Muscle of leg (tissue), 3 donors: ENCODE measurements at regions not wholly inside any gene's neighbourhood (a gene's known extent, or its start where the extent isn't known, plus 50 kb on each side); places are given as distances from the start of the nearest gene placed in this dataset.
A peak's percentile ranks its signal among the peaks of the same experiment; 100 is the strongest.

Experiments used
- DNase-seq: peaks from one replicate; pipeline ENCODE4 v3.0.0; 2013
- H3K27ac ChIP-seq: one replicate; pipeline ENCODE4 v1.5.1; 2013; ENCODE audit warnings: mild to moderate bottlenecking, low read length, control low read depth
- H3K27me3 ChIP-seq: one replicate; pipeline ENCODE4 v1.6.1; 2013; ENCODE audit warnings: low read length; ENCODE audit not compliant: control insufficient read depth, insufficient read depth
- H3K36me3 ChIP-seq: one replicate; pipeline ENCODE4 v1.6.1; 2013; ENCODE audit warnings: low read length; ENCODE audit not compliant: control insufficient read depth, insufficient read depth
- H3K4me1 ChIP-seq: one replicate; pipeline ENCODE4 v1.6.1; 2013; ENCODE audit warnings: low read length; ENCODE audit not compliant: control insufficient read depth, insufficient read depth
- H3K4me3 ChIP-seq: one replicate; pipeline ENCODE4 v1.5.1; 2013; ENCODE audit warnings: low read length, control low read depth
- H3K9me3 ChIP-seq: replicated peaks from 2 replicates; pipeline ENCODE4 v1.6.1; 2013; ENCODE audit warnings: low read depth, low read length; ENCODE audit not compliant: control insufficient read depth
- WGBS: methylation state at CpG from one replicate; pipeline ENCODE4 v1.1.5; 2013; ENCODE audit warnings: missing lambda C conversion rate; ENCODE audit not compliant: insufficient coverage; 5-methylcytosine and 5-hydroxymethylcytosine counted together

DNA sequence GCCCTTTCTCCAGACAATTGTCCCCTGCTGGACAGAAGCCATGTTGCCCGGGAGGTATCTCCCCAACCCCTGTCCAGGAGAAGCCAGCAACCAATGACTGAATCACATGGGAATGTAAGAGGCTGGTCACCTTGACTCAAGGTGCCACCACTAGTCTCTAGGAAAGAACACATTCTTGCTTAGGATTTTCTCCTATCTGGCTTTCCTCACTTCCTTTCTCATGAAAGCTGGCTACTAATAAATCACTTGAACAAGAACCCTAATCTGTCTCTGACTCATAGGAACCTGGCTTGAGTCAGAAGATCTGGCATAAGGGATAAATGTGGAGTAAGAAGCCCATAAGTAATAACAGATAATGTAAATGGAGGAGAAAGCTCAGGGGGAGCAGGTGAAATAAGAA is 101.4 kb upstream of the C11orf87 start:
- 57% methylated on average over 1 of the region's 1 CpG for WGBS
- H3K4me3 ChIP-seq, result no peak overlapping the region
- H3K36me3 ChIP-seq, result no peaks in the 10 kb centered on the region
- no peaks in the 10 kb centered on the region for H3K4me1 ChIP-seq
- no peak for DNase-seq
- H3K9me3 ChIP-seq, result no peaks in the 10 kb centered on the region
- no peak overlapping the region for H3K27ac ChIP-seq
- no peaks in the 10 kb centered on the region for H3K27me3 ChIP-seq

DNA sequence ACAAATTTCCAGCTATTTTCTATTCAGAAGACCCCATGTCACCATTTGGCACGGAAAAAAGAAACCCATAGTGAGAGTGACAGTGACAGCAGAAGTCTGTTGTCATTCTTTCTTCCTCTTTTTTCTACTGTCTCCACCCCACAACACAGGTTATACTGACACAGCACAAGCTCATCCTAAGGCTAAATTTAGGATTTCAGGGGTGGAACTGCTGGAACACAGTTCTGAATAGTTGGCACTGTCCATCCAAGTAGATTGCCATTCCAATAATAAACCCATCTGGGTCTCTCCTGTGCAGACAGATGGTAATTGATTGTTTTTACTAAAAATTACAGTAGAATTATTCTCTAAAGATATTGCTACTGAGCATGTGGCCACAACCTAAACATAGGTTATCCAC is 95.2 kb upstream of the C11orf87 start:
- Histone ChIP-seq H3K27ac (no peak overlapping the region), H3K27me3 (no peaks in the 10 kb centered on the region), H3K9me3 (no peaks in the 10 kb centered on the region), H3K4me1 (no peaks in the 10 kb centered on the region), H3K4me3 (no peak overlapping the region), H3K36me3 (no peaks in the 10 kb centered on the region)
- DNase-seq, result peak; percentile 7
- WGBS, result no CpG with 5 or more reads among the region's 1 CpG

DNA sequence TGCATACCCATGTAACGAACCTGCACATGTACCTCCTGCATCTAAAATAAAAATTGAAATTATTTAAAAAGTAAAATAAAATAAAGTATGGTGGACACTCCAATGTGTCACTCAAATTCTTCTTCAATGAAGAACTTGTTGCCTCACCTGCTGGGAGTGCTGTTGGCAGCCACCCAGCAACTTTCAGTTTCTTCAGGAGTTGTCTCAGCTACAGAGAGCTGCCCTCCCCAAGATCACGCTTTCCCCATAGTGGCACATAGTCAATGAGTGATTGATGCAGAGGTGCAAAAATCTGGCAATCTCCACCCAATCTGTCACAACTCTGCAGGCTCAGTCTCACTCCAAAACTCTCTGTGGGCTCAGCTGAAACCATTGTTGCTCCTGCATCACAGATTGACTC is 92.3 kb upstream of the C11orf87 start:
- 100% methylated on average over 1 of the region's 2 CpGs for WGBS
- no peak overlapping the region for H3K27ac ChIP-seq
- no peak for DNase-seq
- H3K9me3 ChIP-seq, result no peaks in the 10 kb centered on the region
- no peaks in the 10 kb centered on the region for H3K36me3 ChIP-seq
- no peaks in the 10 kb centered on the region for H3K4me1 ChIP-seq
- no peak overlapping the region for H3K4me3 ChIP-seq
- H3K27me3 ChIP-seq, result no peaks in the 10 kb centered on the region

DNA sequence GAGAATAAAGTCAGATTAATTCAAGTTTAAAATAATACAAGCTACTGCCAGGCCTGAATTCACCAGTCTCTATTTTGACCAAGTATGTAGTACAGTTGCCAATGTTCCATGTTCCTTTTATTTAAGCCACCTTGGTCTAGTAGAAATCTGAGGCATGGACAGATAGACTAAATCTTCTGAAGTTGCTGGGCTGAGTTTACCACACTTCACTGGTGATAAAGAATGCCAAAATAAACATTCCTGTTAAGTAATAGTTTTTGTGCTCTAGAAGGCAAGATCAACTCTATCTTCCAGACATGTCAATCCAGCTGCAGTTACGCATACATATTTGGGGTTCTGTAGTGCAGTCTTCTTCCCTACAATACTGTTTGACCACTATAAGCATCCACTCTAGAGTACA is 83.9 kb upstream of the C11orf87 start:
- H3K36me3 ChIP-seq, result no peaks in the 10 kb centered on the region
- peaks cover 2% of the 10 kb centered on the region for H3K9me3 ChIP-seq
- no peaks in the 10 kb centered on the region for H3K4me1 ChIP-seq
- DNase-seq, result no peak
- WGBS, result no CpG with 5 or more reads among the region's 1 CpG
- no peak overlapping the region for H3K27ac ChIP-seq
- no peak overlapping the region for H3K4me3 ChIP-seq
- no peaks in the 10 kb centered on the region for H3K27me3 ChIP-seq

DNA sequence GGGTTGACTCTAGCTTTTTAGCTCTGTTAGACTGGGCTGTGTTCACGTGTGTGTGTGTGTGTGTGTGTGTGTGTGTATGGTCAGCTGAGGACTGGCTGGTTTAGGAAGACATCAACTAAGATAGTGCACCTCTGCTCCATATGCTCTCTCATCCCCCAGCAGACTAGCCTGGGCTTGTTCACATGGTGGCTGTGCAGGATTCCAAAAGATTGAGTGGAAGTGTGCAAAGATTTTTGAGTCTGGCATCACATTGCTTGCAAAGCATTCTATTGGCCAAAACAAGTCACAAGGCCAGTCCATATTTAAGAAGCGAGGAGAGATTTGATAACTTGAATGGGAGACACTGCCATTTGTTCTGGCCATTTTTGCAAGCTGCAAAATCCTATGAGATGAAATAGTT is 79.7 kb upstream of the C11orf87 start:
- H3K9me3 ChIP-seq, result peaks cover 2% of the 10 kb centered on the region
- H3K4me3 ChIP-seq, result no peak overlapping the region
- H3K36me3 ChIP-seq, result no peaks in the 10 kb centered on the region
- no CpG with 5 or more reads among the region's 2 CpGs for WGBS
- H3K27ac ChIP-seq, result no peak overlapping the region
- no peaks in the 10 kb centered on the region for H3K4me1 ChIP-seq
- no peaks in the 10 kb centered on the region for H3K27me3 ChIP-seq
- no peak for DNase-seq

DNA sequence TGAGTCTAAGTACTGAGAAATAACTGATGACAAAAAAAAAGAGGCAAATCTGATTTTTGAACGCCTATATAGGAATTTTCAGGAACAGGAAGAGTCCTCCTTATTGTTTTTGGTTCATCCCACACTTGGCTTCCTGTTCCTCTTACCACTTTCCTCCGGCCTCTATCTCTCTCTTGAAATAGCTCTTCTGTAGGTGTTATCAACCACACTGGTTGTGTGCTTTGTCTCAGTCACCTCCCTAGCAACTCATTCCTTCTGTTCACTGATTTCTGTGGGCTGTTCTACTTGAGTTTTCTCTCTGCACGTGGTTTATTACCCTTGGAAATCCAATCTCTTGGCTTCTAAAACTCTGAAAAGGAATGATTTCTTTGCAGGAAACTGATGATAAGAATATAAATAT is 78.7 kb upstream of the C11orf87 start:
- WGBS, result 67% methylated on average over 1 of the region's 3 CpGs
- no peaks in the 10 kb centered on the region for H3K36me3 ChIP-seq
- H3K27ac ChIP-seq, result no peak overlapping the region
- no peaks in the 10 kb centered on the region for H3K27me3 ChIP-seq
- no peak overlapping the region for H3K4me3 ChIP-seq
- peaks cover 2% of the 10 kb centered on the region for H3K9me3 ChIP-seq
- DNase-seq, result no peak
- H3K4me1 ChIP-seq, result no peaks in the 10 kb centered on the region

DNA sequence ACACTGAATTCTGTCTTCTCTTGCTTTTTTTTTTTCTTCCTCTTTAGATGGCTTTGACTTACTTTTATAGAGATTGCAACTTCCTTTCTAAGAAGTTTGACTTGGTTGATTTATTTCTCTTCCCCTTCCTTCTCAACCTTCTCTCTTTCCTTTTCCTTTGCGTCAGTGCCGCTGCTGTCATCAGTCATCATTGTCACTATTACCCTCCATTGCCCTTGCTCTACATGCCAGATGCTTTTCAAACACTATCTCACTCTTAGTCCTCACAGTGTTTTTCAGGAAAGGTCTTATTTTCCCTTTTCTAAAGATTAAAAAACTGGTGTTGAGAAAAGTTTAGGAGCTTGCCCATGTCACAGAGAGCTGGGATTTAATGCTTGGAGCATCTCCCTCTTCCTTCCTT is 74.7 kb upstream of the C11orf87 start:
- Histone ChIP-seq H3K9me3 (no peaks in the 10 kb centered on the region), H3K27ac (no peak overlapping the region), H3K27me3 (no peaks in the 10 kb centered on the region), H3K36me3 (no peaks in the 10 kb centered on the region), H3K4me3 (no peak overlapping the region), H3K4me1 (no peaks in the 10 kb centered on the region)
- 71% methylated on average over 2 of the region's 2 CpGs for WGBS
- no peak for DNase-seq

DNA sequence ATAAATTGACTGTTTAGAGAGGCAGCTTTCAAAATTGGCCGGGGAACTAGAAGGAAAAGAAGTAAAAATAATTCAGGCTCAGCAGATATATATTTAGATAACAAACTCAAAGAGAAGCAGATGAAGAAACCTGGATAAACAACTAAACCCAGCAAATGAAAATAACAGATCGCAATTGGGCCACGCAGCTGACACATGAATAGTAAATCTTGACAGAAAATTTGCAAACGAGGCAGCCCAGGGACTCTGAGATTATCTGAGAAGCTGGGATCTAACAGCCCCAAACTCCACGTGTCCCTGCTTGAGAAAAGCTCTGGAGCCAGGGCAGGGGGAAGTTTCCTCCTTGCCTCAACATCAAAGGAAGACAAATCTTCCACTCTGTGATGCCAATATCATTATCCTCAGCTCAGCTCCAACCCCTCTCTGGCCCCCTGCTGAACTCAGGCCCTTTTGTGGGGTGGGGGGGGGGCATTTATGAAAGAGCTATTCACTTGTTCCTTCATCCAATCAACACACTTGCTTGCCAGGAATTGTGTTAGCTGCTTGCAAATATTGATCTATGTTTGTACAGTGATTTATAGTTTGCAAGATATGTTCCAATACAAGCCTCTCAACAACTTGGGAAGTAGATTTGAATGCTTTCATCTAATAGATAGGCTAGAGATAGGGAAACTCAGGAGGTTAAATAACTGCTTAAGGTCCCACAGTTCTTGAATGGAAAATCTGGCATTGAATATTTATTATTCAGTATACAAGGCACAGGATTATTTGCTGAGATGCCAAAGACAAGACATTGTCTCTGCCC is 72.5 kb upstream of the C11orf87 start:
- 44% methylated on average over 3 of the region's 5 CpGs for WGBS
- DNase-seq, result peak; percentile 42
- no peak overlapping the region for H3K27ac ChIP-seq

DNA sequence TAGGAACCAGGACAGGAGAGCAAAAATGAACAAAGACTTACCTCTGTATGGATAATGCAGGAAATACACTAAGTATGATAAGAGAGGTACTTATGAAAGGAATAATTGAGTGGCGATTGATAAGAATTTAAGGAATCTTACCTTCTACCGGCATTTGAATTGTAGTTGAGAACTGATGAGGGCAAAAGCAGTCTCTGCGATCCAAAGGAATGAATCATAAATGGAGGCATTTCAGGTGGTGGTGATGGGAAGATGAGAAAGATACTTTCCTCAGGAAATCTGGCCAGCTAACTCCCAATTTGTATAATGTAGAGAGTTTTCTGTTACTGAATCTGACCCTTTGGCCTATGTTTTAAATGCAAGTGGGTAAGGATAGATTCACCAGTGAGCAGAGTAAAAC is 71.9 kb upstream of the C11orf87 start:
- H3K4me3 ChIP-seq, result no peak overlapping the region
- DNase-seq, result no peak
- no peaks in the 10 kb centered on the region for H3K9me3 ChIP-seq
- no peaks in the 10 kb centered on the region for H3K4me1 ChIP-seq
- H3K36me3 ChIP-seq, result no peaks in the 10 kb centered on the region
- WGBS, result 83% methylated on average over 1 of the region's 3 CpGs
- H3K27ac ChIP-seq, result no peak overlapping the region
- no peaks in the 10 kb centered on the region for H3K27me3 ChIP-seq

More for the DNA sequence above, 72.5 kb upstream of the C11orf87 start:
- Histone ChIP-seq H3K36me3 (no peaks in the 10 kb centered on the region), H3K4me1 (no peaks in the 10 kb centered on the region), H3K4me3 (no peak overlapping the region), H3K27me3 (no peaks in the 10 kb centered on the region), H3K9me3 (no peaks in the 10 kb centered on the region)

DNA sequence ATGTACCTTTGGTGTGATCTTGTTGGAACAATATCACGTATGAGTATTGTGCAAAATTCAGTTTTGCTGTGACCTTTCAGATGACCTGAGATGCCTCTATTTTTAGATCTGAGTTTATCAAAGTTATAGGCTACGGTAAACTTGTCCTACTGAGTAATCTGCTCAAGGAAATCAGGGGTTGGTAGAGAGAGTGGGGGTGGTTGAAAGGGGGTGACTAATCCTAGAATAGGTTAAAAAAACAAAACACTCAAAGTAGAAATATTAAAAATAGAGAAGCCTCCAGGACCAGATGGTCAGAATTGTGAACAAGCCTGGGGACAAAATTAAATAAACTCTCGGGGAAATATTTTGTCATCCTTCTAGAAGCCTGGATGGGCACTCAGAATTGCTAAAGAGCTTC is 59.9 kb upstream of the C11orf87 start:
- H3K4me3 ChIP-seq, result no peak overlapping the region
- no peak for DNase-seq
- 83% methylated on average over 1 of the region's 3 CpGs for WGBS

DNA sequence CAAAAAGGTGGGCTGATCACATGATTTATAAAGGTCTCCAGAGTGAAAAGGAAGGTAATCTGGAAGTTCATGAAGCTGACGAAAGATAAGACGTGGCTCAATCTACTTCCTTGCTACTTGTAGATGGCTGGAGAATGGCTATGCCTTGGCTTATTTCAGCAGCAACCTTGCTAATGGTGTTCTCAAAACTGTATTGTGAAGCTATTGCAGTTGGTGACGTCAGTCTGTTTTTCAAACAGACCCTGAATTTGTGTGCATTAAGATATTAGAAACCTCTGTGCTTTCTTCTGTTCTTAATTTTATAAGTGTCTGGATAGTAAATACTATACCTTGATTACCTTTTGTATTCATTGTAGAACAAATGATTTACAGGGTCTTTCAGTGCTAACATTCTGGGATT is 58.3 kb upstream of the C11orf87 start:
- H3K9me3 ChIP-seq, result no peaks in the 10 kb centered on the region
- WGBS, result 78% methylated on average over 2 of the region's 3 CpGs
- no peaks in the 10 kb centered on the region for H3K4me1 ChIP-seq
- no peaks in the 10 kb centered on the region for H3K36me3 ChIP-seq
- H3K27me3 ChIP-seq, result no peaks in the 10 kb centered on the region
- H3K27ac ChIP-seq, result no peak overlapping the region
- DNase-seq, result no peak
- no peak overlapping the region for H3K4me3 ChIP-seq

More for the DNA sequence above, 59.9 kb upstream of the C11orf87 start:
- Histone ChIP-seq H3K27ac (no peak overlapping the region), H3K4me1 (no peaks in the 10 kb centered on the region), H3K36me3 (no peaks in the 10 kb centered on the region), H3K9me3 (no peaks in the 10 kb centered on the region), H3K27me3 (no peaks in the 10 kb centered on the region)
